SKM-1 (cell line): ENCODE measurements at regions not wholly inside any gene's neighbourhood (a gene's known extent, or its start where the extent isn't known, plus 50 kb on each side); places are given as distances from the start of the nearest gene placed in this dataset.

Experiments
- DNase-seq: peaks from one replicate; lab custom pipeline; 2025; ENCODE audit not compliant: unreplicated experiment; lab: John Stamatoyannopoulos, UW

GRCh38 chr1:193674292-193674944 lies 488.0 kb upstream of the B3GALT2 start:
- DNase-seq: no peak

DNA sequence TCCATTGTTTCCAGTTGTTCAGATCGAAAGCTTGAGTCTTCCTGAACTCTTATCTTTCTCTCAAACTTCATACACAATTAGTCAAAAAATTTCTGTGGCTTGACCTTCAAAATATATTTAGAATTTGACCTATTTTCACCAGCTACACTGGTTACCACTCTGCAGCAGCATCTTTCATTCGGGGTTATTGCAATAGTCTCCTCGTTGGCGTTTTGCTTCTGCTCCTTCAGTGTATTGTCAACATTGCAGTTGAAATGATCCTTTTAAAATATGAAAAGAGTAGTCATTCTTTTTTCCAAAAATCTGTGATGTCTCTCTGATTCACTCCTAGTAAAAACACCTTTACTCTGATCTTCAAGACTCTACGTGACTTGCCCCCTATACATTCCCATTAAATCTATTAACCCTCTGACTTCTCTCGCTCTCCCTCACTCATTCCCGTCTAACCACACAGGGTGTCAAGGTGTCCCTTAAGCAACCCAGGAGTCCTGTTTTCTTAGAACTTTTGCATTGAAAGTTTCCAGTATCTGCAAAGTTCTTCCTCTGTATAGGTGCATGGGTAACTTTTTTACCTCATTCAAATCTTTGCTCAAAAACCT lies 480.2 kb upstream of the B3GALT2 start:
- DNase-seq: no peak

GRCh38 chr1:193663965-193664364 lies 477.6 kb upstream of the B3GALT2 start:
- no peak for DNase-seq

DNA sequence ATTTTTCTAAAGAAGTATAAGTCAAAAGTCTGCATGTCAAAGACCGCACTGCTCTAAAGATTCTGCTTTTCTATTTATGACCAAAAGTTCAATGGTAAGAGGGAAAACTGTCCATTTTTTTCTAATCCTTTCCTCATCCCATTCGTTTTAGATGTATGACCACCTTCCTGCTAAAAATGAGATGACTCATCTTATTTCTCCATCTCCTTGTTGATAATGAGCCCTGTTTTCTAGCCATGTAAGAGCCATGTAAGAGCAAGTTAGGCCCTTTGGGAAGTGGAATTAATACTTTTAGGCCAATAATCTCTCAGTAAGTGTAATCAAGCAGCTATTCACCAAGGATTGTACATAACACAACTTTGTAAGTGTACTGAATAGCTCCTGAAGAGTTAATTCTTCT lies 475.6 kb upstream of the B3GALT2 start:
- no peak for DNase-seq

DNA sequence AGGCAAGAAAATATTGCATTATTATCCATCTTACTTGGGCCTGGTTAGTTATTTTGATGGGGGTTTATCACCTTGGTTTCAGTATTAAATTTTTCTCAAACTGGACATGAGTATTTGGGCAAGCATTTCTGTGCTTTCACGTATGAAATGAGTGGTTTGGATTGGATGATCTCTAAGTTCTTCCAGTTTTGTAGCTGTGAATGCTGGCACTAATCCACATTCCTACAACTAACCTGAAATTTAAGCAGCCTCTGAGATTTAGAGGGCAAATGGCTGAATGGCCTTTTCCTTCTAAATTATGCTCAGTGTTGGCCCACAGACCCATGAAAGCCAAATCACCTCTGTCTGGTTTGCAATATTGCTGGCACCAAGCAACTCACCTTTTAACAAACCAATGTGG lies 475.0 kb upstream of the B3GALT2 start:
- DNase-seq: no peak

GRCh38 chr1:193660428-193660827 lies 474.0 kb upstream of the B3GALT2 start:
- no peak for DNase-seq

- no peak for DNase-seq
Measured at GRCh38 chr1:193658691-193659090, 472.3 kb upstream of the B3GALT2 start.

- no peak for DNase-seq
Measured at GRCh38 chr1:193658081-193658480, 471.7 kb upstream of the B3GALT2 start.

GRCh38 chr1:193657552-193657951 lies 471.1 kb upstream of the B3GALT2 start:
- DNase-seq: no peak

DNA sequence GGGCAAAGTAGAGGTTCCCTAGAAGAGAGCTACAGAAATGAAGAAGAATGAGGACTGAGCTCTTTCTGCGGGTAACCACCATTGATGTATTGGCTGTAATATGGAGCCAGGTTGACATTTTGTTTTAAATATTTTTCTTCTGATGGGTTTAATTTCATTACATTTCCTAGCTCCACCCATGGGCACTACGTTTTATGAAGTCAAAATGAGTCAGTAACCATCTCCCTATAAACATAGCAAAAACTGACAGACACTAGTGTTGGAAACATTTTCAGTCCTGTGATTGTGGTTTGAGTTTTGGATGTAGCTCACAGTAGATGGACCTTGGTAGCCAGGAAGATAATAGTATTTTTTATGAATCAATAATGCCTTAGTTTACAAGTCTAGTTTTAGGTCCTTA lies 470.4 kb upstream of the B3GALT2 start:
- DNase-seq: no peak

- DNase-seq: no peak
Measured at GRCh38 chr1:193654951-193655735, 468.7 kb upstream of the B3GALT2 start.

GRCh38 chr1:193649587-193649986 lies 463.2 kb upstream of the B3GALT2 start:
- DNase-seq: no peak

DNA sequence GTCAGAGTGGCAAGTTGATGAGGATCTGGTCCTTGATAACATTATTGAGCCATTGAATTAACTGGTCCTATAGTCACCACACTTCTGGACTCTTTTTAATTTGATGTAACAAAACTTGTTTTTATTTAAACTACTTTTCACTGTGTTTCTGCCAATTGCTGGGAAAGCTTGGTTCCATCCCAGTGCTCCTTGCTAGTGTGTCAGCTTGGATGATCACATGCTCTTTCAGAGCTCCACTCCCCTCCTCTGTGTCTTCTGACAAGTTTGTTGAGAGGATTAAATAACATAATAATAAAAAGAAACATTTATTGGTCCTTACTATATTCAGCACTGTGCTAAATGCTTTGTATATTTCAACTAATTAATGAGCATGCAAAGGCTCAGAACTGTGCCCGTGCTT lies 448.5 kb upstream of the B3GALT2 start:
- DNase-seq: no peak

- DNase-seq: no peak
Measured at GRCh38 chr1:193634470-193634869, 448.1 kb upstream of the B3GALT2 start.

- no peak for DNase-seq
Measured at GRCh38 chr1:193633991-193634390, 447.6 kb upstream of the B3GALT2 start.

- no peak for DNase-seq
Measured at GRCh38 chr1:193633093-193633492, 446.7 kb upstream of the B3GALT2 start.

- DNase-seq: no peak
Measured at GRCh38 chr1:193631306-193631705, 444.9 kb upstream of the B3GALT2 start.

GRCh38 chr1:193629875-193630274 lies 443.5 kb upstream of the B3GALT2 start:
- no peak for DNase-seq

GRCh38 chr1:193626695-193627094 lies 440.3 kb upstream of the B3GALT2 start:
- no peak for DNase-seq

GRCh38 chr1:193625255-193625654 lies 438.8 kb upstream of the B3GALT2 start:
- no peak for DNase-seq

GRCh38 chr1:193619911-193620310 lies 433.5 kb upstream of the B3GALT2 start:
- DNase-seq: no peak

DNA sequence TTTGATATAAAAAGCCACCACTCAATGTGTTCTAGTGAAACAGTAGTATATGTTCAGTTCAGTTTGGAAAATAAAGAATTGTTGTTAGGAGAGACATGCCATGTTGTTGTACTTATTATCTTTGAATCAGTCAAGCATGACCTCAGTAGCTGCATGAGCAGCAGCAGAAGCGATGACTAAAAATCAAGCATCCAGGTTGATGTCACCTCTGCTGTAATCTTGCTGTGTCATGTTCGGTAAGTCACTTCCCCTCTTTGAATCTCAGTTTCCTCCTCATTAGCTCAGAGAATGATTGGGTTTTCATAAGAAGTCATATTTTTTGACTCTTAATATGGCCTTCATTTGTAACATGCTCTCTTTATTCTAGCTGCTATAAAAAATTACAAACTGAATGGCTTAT lies 428.4 kb upstream of the B3GALT2 start:
- DNase-seq: no peak
